Kidney (tissue), 13 donors: ENCODE measurements at regions not wholly inside any gene's neighbourhood (a gene's known extent, or its start where the extent isn't known, plus 50 kb on each side); places are given as distances from the start of the nearest gene placed in this dataset.

Experiments
- DNase-seq, 5 donors: peaks; one replicate each; pipeline ENCODE4 v3.0.0-alpha.2; 2013 to 2020
- FAIRE-seq: peaks from 2 replicates; lab custom pipeline; 2012; peaks lifted over from hg19 to GRCh38; lab: Jason Lieb, UNC
- H3K27ac ChIP-seq, 2 donors: one replicate each; pipeline ENCODE4 v1.7.0; 2013; ENCODE audit warnings: low read depth in 2 of 2, low read length in 2 of 2, inconsistent platforms in 1 of 2
- H3K27me3 ChIP-seq: one replicate; pipeline ENCODE4 v1.7.1; 2013; ENCODE audit warnings: low read length, inconsistent platforms; ENCODE audit not compliant: control insufficient read depth, insufficient read depth
- H3K36me3 ChIP-seq, 3 donors: one replicate each; pipeline versions ENCODE4 v1.7.0 to v1.7.1; 2013; ENCODE audit warnings: low read length in 3 of 3, control low read depth in 1 of 3, inconsistent platforms in 1 of 3; ENCODE audit not compliant: insufficient read depth in 3 of 3, control insufficient read depth in 2 of 3
- H3K4me1 ChIP-seq, 3 donors: one replicate each; pipeline versions ENCODE4 v1.7.0 to v1.7.1; 2013; ENCODE audit warnings: low read length in 3 of 3, inconsistent platforms in 1 of 3, low read depth in 1 of 3; ENCODE audit not compliant: control insufficient read depth in 2 of 3, insufficient read depth in 2 of 3
- H3K4me3 ChIP-seq, 3 donors: one replicate each; pipeline versions ENCODE4 v1.7.0 to v1.8.1; 2013; ENCODE audit warnings: low read length in 3 of 3, control low read depth in 1 of 3, inconsistent platforms in 1 of 3
- H3K9ac ChIP-seq, 3 donors: one replicate each; pipeline versions ENCODE4 v1.7.0 to v1.7.1; 2013; ENCODE audit warnings: low read length in 3 of 3, control low read depth in 1 of 3, inconsistent platforms in 1 of 3
- H3K9me3 ChIP-seq, 3 donors: one replicate each; pipeline versions ENCODE4 v1.7.0 to v1.7.1; 2013; ENCODE audit warnings: low read length in 3 of 3, control low read depth in 1 of 3, inconsistent platforms in 1 of 3; ENCODE audit not compliant: control insufficient read depth in 2 of 3, insufficient read depth in 1 of 3
- CTCF ChIP-seq: IDR thresholded peaks from 3 replicates; pipeline ENCODE4 v1.5.1; 2012; ENCODE audit warnings: mild to moderate bottlenecking, moderate library complexity, borderline replicate concordance; ENCODE audit not compliant: insufficient read depth; ENCODE audit errors: extremely low read depth
- intact Hi-C: fragments of 100-400 bp; cut with DNase I; formaldehyde crosslinking; loops from one replicate; pipeline ENCODE4 v1.11.1; 2022
- donor health status: control.
- donor health status: control.
- donor health status: control.
- donor health status: control.
- donor health status: control.
- donor health status: DM: yes; HTN: yes; CAD: no.
- donor health status: Normal renal cell carcinoma (clear cell type).

- Histone ChIP-seq H3K27ac (no peak overlapping the region), H3K36me3 (no peaks in the 10 kb centered on the region), H3K9me3 (no peaks in the 10 kb centered on the region), H3K4me1 (no peaks in the 10 kb centered on the region), H3K4me3 (no peak overlapping the region), H3K27me3 (no peaks in the 10 kb centered on the region), H3K9ac (no peak overlapping the region)
- DNase-seq (no peak), FAIRE-seq (no peak)
- no peak for TF ChIP-seq CTCF
- intact Hi-C loops, result no loop called here
Observed at GRCh38 chr7:28358423-28358868, 53.9 kb upstream of the CREB5 start.

- Histone ChIP-seq H3K4me1 (no peaks in the 10 kb centered on the region), H3K27me3 (no peaks in the 10 kb centered on the region), H3K4me3 (no peak overlapping the region), H3K27ac (no peak overlapping the region), H3K9me3 (no peaks in the 10 kb centered on the region), H3K36me3 (no peaks in the 10 kb centered on the region), H3K9ac (no peak overlapping the region)
- no peak for TF ChIP-seq CTCF
- intact Hi-C loops, result no loop called here
- FAIRE-seq, result no peak
- no peak for DNase-seq
Observed at GRCh38 chr7:28360739-28361138, 51.6 kb upstream of the CREB5 start.

DNA sequence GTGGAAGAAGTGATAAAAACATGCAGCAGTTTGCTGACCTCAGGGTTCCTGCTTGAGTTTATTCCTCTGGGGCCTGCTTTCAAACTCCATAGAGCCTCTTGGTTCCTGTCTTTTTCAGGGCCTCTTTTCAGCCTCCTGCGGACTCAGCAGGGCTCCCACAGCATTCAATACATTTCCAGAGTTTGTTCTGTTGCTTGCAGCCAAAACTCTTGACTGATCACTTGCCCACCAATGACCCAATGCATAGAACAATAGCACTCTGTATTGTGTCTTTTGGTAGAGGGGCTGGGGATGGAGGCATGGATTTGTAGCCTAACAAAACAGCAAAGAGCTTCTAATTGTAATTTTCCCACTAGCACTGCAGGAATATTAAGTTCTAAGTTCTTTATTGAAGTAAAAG lies 50.8 kb upstream of the CREB5 start:
- Histone ChIP-seq H3K9me3 (no peaks in the 10 kb centered on the region), H3K9ac (no peak overlapping the region), H3K27me3 (no peaks in the 10 kb centered on the region), H3K4me3 (no peak overlapping the region), H3K4me1 (no peaks in the 10 kb centered on the region), H3K27ac (no peak overlapping the region), H3K36me3 (no peaks in the 10 kb centered on the region)
- FAIRE-seq (no peak), DNase-seq (no peak)
- TF ChIP-seq CTCF, result no peak
- intact Hi-C loops, result no loop called here

DNA sequence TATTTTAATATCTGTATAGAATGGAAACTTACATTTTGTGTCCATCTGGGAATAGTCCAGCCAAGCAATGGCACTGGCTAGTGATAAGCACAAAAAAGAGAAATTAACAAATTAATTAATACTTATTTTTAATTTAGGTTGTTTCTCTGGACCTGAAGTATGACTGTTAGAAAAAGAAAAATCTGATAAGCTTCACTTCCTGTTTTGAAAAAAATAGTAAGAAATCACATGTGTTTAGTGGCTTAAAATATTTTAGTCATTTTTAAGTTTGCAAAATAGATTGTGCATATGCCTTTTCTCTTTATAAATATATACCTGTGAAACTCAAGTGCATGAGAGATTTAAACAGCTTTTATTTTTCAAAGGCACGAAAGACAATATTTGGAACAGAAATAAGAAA lies 50.1 kb upstream of the CREB5 start:
- FAIRE-seq, result no peak
- intact Hi-C loops, result no loop called here

More for the DNA sequence above, 50.1 kb upstream of the CREB5 start:
- no peaks in the 10 kb centered on the region for H3K4me1 ChIP-seq
- no peak for DNase-seq
- TF ChIP-seq CTCF, result no peak
- H3K9ac ChIP-seq, result no peak overlapping the region
- H3K27me3 ChIP-seq, result no peaks in the 10 kb centered on the region
- no peaks in the 10 kb centered on the region for H3K36me3 ChIP-seq
- no peaks in the 10 kb centered on the region for H3K9me3 ChIP-seq
- H3K4me3 ChIP-seq, result no peak overlapping the region
- no peak overlapping the region for H3K27ac ChIP-seq
